ENCODE measurements at regions not wholly inside any gene's neighbourhood (a gene's known extent, or its start where the extent isn't known, plus 50 kb on each side); places are given as distances from the start of the nearest gene placed in this dataset.

GRCh38 chr4:181958446-181958845 is 284.8 kb upstream of the TENM3 start:
- Histone ChIP-seq H4K20me1 (ENCODE audit: control insufficient read depth, insufficient read depth) (no peaks in the 10 kb centered on the region), H3K9ac (ENCODE audit: control insufficient read depth, insufficient read depth, low read length) (no peak overlapping the region), H3K27ac (ENCODE audit: control insufficient read depth, insufficient read depth) (no peak overlapping the region), H3K9me3 (replicated peaks; ENCODE audit: control insufficient read depth, insufficient read depth, low read length) (no peaks in the 10 kb centered on the region), H3K4me3 (no peak overlapping the region), H2AFZ (ENCODE audit: control insufficient read depth, low read depth, low read length) (no peak overlapping the region), H3K79me2 (ENCODE audit: control insufficient read depth, insufficient read depth, low read length) (no peaks in the 10 kb centered on the region), H3K4me2 (ENCODE audit: control insufficient read depth, insufficient read depth) (no peak overlapping the region), H3K4me1 (ENCODE audit: control insufficient read depth, insufficient read depth, low read length) (no peaks in the 10 kb centered on the region), H3K27me3 (replicated peaks in 1 of 2; ENCODE audit: control insufficient read depth in 2 of 2, insufficient read depth in 2 of 2, low read length in 1 of 2) (no peaks in the 10 kb centered on the region), H3K36me3 (ENCODE audit: control insufficient read depth in 2 of 2, insufficient read depth in 2 of 2, low read length in 1 of 2) (no peaks in the 10 kb centered on the region)
- RAD21 ChIA-PET (ENCODE audit: unreplicated experiment) = no interaction called here
- TF ChIP-seq E2F8 (IDR thresholded peaks at IDR 0.05; ENCODE audit: low read depth, partially characterized antibody) (no peak), CEBPB (IDR thresholded peaks at IDR 0.05; ENCODE audit: borderline replicate concordance in 1 of 2, low read depth in 2 of 2, low read length in 2 of 2) (no peak), GABPA (IDR thresholded peaks at IDR 0.05; ENCODE audit: low read depth) (no peak), NR2F1 (conservative IDR thresholded peaks at IDR 0.05) (no peak), NFYA (IDR thresholded peaks at IDR 0.05; ENCODE audit: borderline replicate concordance, low read depth, low read length) (no peak), TCF3 (IDR thresholded peaks at IDR 0.05; ENCODE audit: borderline replicate concordance, insufficient read depth, low read depth, low read length) (no peak), MXI1 (IDR thresholded peaks at IDR 0.05; ENCODE audit: low read depth, low read length) (no peak), RELA (IDR thresholded peaks at IDR 0.05; ENCODE audit: borderline replicate concordance, partially characterized antibody) (no peak), SIN3A (IDR thresholded peaks at IDR 0.05; ENCODE audit: low read depth, low read length) (no peak)
- TF ChIP-seq, protein P1, sequence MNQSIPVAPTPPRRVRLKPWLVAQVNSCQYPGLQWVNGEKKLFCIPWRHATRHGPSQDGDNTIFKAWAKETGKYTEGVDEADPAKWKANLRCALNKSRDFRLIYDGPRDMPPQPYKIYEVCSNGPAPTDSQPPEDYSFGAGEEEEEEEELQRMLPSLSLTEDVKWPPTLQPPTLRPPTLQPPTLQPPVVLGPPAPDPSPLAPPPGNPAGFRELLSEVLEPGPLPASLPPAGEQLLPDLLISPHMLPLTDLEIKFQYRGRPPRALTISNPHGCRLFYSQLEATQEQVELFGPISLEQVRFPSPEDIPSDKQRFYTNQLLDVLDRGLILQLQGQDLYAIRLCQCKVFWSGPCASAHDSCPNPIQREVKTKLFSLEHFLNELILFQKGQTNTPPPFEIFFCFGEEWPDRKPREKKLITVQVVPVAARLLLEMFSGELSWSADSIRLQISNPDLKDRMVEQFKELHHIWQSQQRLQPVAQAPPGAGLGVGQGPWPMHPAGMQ (IDR thresholded peaks at IDR 0.05; ENCODE audit: borderline replicate concordance) = no peak
- TF ChIP-seq, protein P2, sequence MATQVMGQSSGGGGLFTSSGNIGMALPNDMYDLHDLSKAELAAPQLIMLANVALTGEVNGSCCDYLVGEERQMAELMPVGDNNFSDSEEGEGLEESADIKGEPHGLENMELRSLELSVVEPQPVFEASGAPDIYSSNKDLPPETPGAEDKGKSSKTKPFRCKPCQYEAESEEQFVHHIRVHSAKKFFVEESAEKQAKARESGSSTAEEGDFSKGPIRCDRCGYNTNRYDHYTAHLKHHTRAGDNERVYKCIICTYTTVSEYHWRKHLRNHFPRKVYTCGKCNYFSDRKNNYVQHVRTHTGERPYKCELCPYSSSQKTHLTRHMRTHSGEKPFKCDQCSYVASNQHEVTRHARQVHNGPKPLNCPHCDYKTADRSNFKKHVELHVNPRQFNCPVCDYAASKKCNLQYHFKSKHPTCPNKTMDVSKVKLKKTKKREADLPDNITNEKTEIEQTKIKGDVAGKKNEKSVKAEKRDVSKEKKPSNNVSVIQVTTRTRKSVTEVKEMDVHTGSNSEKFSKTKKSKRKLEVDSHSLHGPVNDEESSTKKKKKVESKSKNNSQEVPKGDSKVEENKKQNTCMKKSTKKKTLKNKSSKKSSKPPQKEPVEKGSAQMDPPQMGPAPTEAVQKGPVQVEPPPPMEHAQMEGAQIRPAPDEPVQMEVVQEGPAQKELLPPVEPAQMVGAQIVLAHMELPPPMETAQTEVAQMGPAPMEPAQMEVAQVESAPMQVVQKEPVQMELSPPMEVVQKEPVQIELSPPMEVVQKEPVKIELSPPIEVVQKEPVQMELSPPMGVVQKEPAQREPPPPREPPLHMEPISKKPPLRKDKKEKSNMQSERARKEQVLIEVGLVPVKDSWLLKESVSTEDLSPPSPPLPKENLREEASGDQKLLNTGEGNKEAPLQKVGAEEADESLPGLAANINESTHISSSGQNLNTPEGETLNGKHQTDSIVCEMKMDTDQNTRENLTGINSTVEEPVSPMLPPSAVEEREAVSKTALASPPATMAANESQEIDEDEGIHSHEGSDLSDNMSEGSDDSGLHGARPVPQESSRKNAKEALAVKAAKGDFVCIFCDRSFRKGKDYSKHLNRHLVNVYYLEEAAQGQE (IDR thresholded peaks at IDR 0.05; ENCODE audit: low read depth, low read length) = no peak
- TF ChIP-seq, protein P3, sequence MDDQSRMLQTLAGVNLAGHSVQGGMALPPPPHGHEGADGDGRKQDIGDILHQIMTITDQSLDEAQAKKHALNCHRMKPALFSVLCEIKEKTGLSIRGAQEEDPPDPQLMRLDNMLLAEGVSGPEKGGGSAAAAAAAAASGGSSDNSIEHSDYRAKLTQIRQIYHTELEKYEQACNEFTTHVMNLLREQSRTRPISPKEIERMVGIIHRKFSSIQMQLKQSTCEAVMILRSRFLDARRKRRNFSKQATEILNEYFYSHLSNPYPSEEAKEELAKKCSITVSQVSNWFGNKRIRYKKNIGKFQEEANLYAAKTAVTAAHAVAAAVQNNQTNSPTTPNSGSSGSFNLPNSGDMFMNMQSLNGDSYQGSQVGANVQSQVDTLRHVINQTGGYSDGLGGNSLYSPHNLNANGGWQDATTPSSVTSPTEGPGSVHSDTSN (IDR thresholded peaks at IDR 0.05; ENCODE audit: insufficient replicate concordance, low read depth, low read length) = no peak
- BruUV-seq (replicated peaks) = no TSS peak
- in situ Hi-C loops (cut with MboI) = no loop called here
- POLR2A ChIA-PET = no interaction called here
- CTCF ChIA-PET = no interaction called here
- SMC1A ChIA-PET (ENCODE audit: uncharacterized antibody, unreplicated experiment) = no interaction called here
- 20% methylated on average over 2 of the region's 2 CpGs for WGBS (ENCODE audit: insufficient coverage, insufficient replicate concordance, low lambda C conversion rate, missing lambda C conversion rate)
- no peak for DNase-seq (ENCODE audit: low read depth, low spot score)
- no peak for FAIRE-seq
- intact Hi-C loops (cut with micrococcal nuclease; ENCODE audit: unreplicated experiment) = no loop called here
- no peak for ATAC-seq

All from GM12878 (cell line).